ENCODE measurements at regions not wholly inside any gene's neighbourhood (a gene's known extent, or its start where the extent isn't known, plus 50 kb on each side); places are given as distances from the start of the nearest gene placed in this dataset.
"Not testable (repeated sequence)": the region's sequence is repeated elsewhere in the genome, so short reads cannot be mapped to it uniquely, and the experiment has no call there.

DNA sequence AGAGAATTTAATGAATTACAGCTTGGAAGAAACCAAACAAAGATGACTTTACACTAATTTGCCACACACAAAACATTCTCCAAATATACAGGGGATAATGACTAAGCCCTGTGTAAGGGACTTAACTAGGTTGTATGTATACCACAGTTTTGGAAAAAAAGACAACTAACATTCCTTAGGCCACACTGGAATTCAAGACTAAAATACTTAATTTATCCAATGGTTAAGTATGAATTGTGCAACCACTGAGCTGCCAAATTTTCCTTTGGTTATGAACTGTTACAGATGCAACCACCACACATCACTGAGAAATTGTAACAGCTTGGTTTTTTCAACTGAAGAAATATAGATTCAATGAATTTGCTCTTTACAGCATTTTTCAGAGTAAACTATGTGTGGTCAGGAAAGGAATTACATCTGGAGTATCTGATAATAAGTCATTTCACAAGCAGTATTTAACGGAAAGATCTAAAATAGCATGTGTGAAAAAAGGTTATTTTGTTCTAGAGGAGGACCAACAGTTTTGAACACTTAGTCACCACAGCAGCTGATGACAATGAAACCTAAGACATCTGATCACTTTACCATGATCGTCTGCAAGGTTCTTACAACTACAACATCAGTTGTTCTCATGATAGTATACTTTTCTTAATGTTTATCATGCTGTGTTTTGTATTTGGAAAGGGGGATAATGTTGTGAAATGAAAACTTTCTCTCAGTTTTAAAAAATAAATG is 318.8 kb downstream of the BCKDHB start:
- DNase-seq (ENCODE audit: extremely low spot score, unreplicated experiment) = no peak
- Mint-ChIP-seq H3K27ac (ENCODE audit: unreplicated experiment) (peak overlapping the region; percentile 28), H3K9me3 (ENCODE audit: unreplicated experiment) (peaks cover 39% of the 10 kb centered on the region), H3K4me1 (ENCODE audit: unreplicated experiment) (peaks cover 13% of the 10 kb centered on the region), H3K4me3 (ENCODE audit: unreplicated experiment) (no peak overlapping the region), H3K36me3 (ENCODE audit: unreplicated experiment) (peaks cover 10% of the 10 kb centered on the region), H3K27me3 (ENCODE audit: unreplicated experiment) (no peaks in the 10 kb centered on the region)
- TF ChIP-seq, protein P1, sequence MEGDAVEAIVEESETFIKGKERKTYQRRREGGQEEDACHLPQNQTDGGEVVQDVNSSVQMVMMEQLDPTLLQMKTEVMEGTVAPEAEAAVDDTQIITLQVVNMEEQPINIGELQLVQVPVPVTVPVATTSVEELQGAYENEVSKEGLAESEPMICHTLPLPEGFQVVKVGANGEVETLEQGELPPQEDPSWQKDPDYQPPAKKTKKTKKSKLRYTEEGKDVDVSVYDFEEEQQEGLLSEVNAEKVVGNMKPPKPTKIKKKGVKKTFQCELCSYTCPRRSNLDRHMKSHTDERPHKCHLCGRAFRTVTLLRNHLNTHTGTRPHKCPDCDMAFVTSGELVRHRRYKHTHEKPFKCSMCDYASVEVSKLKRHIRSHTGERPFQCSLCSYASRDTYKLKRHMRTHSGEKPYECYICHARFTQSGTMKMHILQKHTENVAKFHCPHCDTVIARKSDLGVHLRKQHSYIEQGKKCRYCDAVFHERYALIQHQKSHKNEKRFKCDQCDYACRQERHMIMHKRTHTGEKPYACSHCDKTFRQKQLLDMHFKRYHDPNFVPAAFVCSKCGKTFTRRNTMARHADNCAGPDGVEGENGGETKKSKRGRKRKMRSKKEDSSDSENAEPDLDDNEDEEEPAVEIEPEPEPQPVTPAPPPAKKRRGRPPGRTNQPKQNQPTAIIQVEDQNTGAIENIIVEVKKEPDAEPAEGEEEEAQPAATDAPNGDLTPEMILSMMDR (IDR thresholded peaks at IDR 0.05) = peak; percentile 23

DNA sequence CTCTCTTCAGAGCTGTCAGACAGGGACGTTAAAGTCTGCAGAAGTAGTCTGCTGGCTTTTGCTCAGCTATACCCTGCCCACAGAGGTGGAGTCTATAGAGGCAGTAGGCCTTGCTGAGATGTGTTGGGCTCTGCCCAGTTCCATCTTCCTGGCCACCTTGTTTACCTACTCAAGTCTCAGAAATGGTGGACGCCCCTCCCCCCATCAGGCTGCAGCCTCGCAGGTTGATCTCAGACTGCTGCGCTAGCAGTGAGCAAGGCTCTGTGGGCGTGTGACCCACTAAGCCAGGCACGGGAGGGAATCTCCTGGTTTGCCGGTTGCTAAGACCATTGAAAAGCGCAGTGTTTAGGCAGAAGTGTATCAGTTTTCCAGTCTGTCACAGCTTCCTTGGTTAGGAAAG is 305.0 kb downstream of the BCKDHB start:
- Mint-ChIP-seq H3K9me3 (ENCODE audit: unreplicated experiment) (peaks cover 36% of the 10 kb centered on the region), H3K27me3 (ENCODE audit: unreplicated experiment) (no peaks in the 10 kb centered on the region), H3K4me1 (ENCODE audit: unreplicated experiment) (no peaks in the 10 kb centered on the region), H3K36me3 (ENCODE audit: unreplicated experiment) (peaks cover 7% of the 10 kb centered on the region), H3K4me3 (ENCODE audit: unreplicated experiment) (no peak overlapping the region), H3K27ac (ENCODE audit: unreplicated experiment) (no peak overlapping the region)
- DNase-seq (ENCODE audit: extremely low spot score, unreplicated experiment) = no peak
- TF ChIP-seq, protein P1 (IDR thresholded peaks at IDR 0.05) = no peak

DNA sequence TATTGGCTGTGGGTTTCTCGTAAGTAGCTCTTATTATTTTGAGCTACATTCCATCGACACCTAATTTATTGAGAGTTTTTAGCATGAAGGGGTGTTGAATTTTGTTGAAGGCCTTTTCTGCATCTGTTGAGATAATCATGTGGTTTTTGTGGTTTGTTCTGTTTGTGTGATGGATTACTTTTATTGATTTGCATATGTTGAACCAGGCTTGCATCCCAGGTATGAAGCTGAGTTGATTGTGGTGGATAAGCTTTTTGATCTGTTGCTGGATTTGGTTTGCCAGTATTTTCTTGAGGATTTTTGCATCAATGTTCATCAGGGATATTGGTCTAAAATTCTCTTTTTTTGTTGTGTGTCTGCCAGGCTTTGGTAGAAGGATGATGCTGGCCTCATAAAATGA is 301.5 kb downstream of the BCKDHB start:
- H3K9me3 Mint-ChIP-seq (ENCODE audit: unreplicated experiment) = peaks cover 24% of the 10 kb centered on the region
- not testable (repeated sequence) for H3K4me3 Mint-ChIP-seq (ENCODE audit: unreplicated experiment); H3K27ac Mint-ChIP-seq (ENCODE audit: unreplicated experiment); DNase-seq (ENCODE audit: extremely low spot score, unreplicated experiment); H3K27me3 Mint-ChIP-seq (ENCODE audit: unreplicated experiment); H3K36me3 Mint-ChIP-seq (ENCODE audit: unreplicated experiment); H3K4me1 Mint-ChIP-seq (ENCODE audit: unreplicated experiment)

DNA sequence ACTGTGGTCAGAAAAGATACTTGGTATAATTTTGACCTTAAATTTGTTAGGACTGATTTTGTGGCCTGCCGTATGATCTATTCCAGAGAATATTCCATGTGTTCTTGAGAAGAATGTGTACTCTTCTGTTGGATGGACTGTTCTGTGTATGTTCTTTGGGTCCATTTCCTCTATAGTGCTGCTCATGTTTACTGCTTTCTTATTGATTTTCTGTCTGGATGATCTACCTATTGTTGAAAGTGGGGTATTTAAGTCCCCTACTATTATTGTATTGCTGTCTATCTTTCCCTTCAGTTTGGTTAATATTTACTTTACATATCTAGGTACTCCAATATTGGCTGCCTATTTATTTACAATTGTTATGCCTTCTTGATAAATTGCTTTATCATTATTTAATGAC is 298.4 kb downstream of the BCKDHB start:
- H3K4me3 Mint-ChIP-seq (ENCODE audit: unreplicated experiment) = no peak overlapping the region
- TF ChIP-seq, protein P1 (IDR thresholded peaks at IDR 0.05) = no peak
- H3K27me3 Mint-ChIP-seq (ENCODE audit: unreplicated experiment) = no peaks in the 10 kb centered on the region
- H3K27ac Mint-ChIP-seq (ENCODE audit: unreplicated experiment) = no peak overlapping the region
- H3K36me3 Mint-ChIP-seq (ENCODE audit: unreplicated experiment) = peaks cover 3% of the 10 kb centered on the region
- H3K4me1 Mint-ChIP-seq (ENCODE audit: unreplicated experiment) = no peaks in the 10 kb centered on the region
- DNase-seq (ENCODE audit: extremely low spot score, unreplicated experiment) = no peak
- H3K9me3 Mint-ChIP-seq (ENCODE audit: unreplicated experiment) = peaks cover 26% of the 10 kb centered on the region

DNA sequence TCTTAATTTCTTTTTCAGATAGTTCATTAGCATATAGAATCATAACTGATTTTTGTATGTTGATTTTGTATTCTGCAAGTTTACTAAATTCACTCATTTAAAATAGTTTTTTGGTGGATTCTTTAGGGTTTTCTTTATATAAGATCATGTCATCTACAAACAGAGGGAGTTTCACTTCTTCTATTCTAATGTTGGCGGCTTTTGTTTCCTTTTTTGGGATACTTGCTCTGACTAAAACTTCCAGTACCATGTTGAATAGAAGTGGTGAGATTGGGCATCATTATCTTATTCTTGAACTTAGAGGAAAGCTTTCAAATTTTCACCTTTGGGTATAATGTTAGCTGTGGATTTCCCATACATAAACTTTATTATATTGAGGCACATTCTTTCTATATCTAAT is 296.9 kb downstream of the BCKDHB start:
- no peak for DNase-seq (ENCODE audit: extremely low spot score, unreplicated experiment)
- peaks cover 23% of the 10 kb centered on the region for H3K9me3 Mint-ChIP-seq (ENCODE audit: unreplicated experiment)
- H3K36me3 Mint-ChIP-seq (ENCODE audit: unreplicated experiment) = peaks cover 3% of the 10 kb centered on the region
- no peaks in the 10 kb centered on the region for H3K27me3 Mint-ChIP-seq (ENCODE audit: unreplicated experiment)
- no peaks in the 10 kb centered on the region for H3K4me1 Mint-ChIP-seq (ENCODE audit: unreplicated experiment)
- H3K4me3 Mint-ChIP-seq (ENCODE audit: unreplicated experiment) = no peak overlapping the region
- no peak overlapping the region for H3K27ac Mint-ChIP-seq (ENCODE audit: unreplicated experiment)
- TF ChIP-seq, protein P1 (IDR thresholded peaks at IDR 0.05) = no peak

Measured in osteocyte (in vitro differentiated cells).